IPS-18c (cell line): ENCODE measurements at regions not wholly inside any gene's neighbourhood (a gene's known extent, or its start where the extent isn't known, plus 50 kb on each side); places are given as distances from the start of the nearest gene placed in this dataset.

ENCODE experiments used
- H3K4me3 ChIP-seq: 2 replicates; pipeline ENCODE4 v1.7.0; 2013; ENCODE audit warnings: low read depth, mild to moderate bottlenecking, low read length, moderate library complexity; ENCODE audit not compliant: insufficient read depth
- H3K9me3 ChIP-seq: one replicate; pipeline ENCODE4 v1.6.1; 2013; ENCODE audit warnings: mild to moderate bottlenecking, low read length, moderate library complexity; ENCODE audit not compliant: control insufficient read depth, insufficient read depth

DNA sequence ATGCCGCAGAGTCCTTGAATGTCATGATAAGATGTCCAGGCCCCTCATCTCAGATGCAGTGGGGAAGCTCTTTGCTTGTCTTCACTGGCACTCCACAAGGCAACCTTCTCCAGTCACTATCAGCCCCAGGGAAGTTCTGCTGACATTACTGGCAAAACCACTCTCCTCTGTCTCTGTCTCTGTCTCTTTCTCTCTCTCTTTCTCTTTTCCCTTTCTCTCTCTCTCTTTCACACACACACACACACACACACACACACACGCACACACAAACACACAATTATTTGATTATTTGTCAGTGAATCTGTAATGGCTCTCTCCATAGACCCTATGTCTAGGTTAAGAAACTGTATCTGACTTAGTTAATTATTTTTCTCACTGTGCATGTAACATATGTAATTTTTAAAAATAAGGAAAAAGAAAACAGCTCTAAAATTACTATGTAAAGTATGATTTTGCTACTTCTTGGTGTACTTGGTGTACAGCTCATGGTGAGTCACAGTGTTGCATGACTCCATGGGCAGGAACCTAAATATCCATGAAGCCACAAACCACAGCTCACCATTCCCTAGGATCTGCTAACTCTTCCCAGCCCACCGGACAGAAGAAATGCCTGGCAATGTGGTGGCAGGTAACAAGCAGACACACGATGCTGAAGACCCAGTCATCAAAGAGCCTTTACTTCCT lies 594.9 kb upstream of the ID2 start:
- Histone ChIP-seq H3K9me3 (no peaks in the 10 kb centered on the region), H3K4me3 (no peak overlapping the region)

- no peak overlapping the region for H3K4me3 ChIP-seq
Observed at GRCh38 chr2:8087480-8087840, 594.4 kb upstream of the ID2 start.

DNA sequence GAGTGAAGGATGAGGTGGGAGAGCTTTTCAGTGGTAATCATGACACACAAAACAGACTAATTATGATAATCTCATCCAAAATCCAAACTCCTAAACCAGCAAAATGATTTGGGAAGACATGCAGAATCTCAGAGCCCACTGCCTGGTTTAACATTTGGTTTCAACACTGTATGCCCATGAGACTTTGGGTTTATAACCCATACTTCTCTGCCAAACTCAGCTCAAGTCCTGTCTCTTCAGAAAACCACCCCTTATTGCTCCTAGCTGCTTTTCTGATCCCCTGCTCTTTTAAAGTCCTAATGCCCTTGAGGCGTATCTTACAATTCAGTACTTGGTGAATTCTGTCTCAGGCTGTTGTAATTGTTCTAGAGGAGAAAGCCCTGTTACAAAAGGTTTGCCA lies 593.0 kb upstream of the ID2 start:
- H3K9me3 ChIP-seq, result no peaks in the 10 kb centered on the region
- H3K4me3 ChIP-seq, result no peak overlapping the region

More at GRCh38 chr2:8087480-8087840, 594.4 kb upstream of the ID2 start:
- no peaks in the 10 kb centered on the region for H3K9me3 ChIP-seq

GRCh38 chr2:8089596-8089995 lies 592.3 kb upstream of the ID2 start:
- no peaks in the 10 kb centered on the region for H3K9me3 ChIP-seq
- no peak overlapping the region for H3K4me3 ChIP-seq

DNA sequence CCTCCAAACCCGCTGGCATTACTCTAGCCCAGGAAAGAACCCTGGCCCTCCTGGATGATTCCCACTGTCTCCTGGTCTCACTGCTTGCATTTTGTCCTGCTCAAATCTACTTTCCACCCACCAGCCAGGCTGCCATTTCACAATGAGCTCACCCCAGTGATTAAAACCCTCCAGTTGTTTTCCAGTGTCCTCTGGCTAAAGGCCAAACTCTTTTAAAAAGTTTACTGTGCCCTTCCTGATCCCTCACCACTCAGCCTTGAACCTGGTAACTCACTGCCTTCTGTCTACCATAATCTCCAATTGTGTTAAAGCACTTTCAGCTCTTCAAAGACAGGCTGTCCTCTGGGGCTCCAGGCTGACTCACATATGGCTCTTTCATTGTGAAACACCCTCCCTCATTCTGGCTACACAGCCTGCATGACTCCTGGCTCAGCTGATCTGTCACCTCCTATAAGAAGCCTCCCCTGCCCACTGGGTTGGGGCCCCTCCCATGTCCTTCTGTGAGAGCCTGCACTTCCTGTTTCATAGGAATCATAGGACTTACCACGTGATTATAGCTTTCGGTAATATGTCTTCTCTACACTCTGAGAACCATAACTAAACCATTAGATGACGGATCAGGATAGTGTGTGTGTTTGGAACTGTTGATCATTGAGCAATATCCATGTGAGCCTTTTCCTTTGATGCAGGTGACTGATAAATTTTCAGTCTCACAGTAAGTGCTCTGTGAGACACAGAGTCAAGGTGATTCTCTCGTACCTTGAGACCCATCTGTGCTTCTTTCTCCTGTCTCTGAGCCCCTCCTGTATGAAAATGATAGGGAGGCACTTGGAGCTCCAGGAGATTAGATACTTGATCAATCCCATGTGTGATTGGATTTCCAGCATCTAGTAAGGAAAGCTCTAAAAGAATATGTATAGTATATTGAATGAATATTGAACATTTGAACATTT lies 590.8 kb upstream of the ID2 start:
- H3K9me3 ChIP-seq, result no peaks in the 10 kb centered on the region
- H3K4me3 ChIP-seq, result no peak overlapping the region

DNA sequence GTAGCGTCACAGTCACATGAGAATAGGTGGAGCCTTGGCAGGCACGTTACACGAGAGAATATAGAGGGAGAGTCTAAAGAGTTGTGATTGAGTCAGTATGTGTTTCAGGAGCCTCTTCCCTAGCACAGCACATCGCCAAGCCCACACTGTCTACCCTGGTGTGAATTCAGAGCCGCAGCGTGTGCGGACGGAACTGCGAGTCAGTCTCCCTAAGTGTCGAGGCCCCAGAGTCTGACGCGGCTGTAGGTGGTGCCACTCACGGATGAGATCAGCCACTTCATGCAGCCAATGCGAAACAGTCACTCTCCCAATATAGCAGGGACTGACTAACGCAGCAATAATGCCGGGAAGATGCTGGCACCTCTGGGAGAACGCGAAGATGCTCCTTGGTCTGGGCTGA lies 587.3 kb upstream of the ID2 start:
- no peaks in the 10 kb centered on the region for H3K9me3 ChIP-seq
- H3K4me3 ChIP-seq, result no peak overlapping the region

- H3K9me3 ChIP-seq, result no peaks in the 10 kb centered on the region
- no peak overlapping the region for H3K4me3 ChIP-seq
Observed at GRCh38 chr2:8095978-8096377, 585.9 kb upstream of the ID2 start.

- no peaks in the 10 kb centered on the region for H3K9me3 ChIP-seq
Observed at GRCh38 chr2:8096484-8096883, 585.4 kb upstream of the ID2 start.

GRCh38 chr2:8098476-8099266 lies 583.2 kb upstream of the ID2 start:
- H3K9me3 ChIP-seq, result no peaks in the 10 kb centered on the region
- no peak overlapping the region for H3K4me3 ChIP-seq

More at GRCh38 chr2:8096484-8096883, 585.4 kb upstream of the ID2 start:
- no peak overlapping the region for H3K4me3 ChIP-seq

DNA sequence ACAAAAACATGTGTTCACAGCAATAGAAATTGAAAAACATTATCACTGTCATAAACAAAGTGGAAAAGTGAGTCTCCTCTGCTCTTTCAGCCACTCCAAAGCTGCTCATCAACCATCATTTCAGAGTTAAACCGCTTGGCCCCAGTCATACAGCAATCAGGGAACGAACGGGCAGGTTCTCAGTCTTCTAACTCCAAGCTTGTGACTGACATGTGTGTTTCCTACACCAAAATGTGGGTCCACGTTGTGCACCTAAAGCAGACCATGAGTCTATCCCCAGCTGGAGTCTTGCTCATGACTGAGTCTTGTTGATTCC lies 582.6 kb upstream of the ID2 start:
- Histone ChIP-seq H3K4me3 (no peak overlapping the region), H3K9me3 (no peaks in the 10 kb centered on the region)

- no peaks in the 10 kb centered on the region for H3K9me3 ChIP-seq
- no peak overlapping the region for H3K4me3 ChIP-seq
Observed at GRCh38 chr2:8101614-8102277, 580.1 kb upstream of the ID2 start.

GRCh38 chr2:8102470-8102869 lies 579.4 kb upstream of the ID2 start:
- Histone ChIP-seq H3K9me3 (no peaks in the 10 kb centered on the region), H3K4me3 (no peak overlapping the region)

DNA sequence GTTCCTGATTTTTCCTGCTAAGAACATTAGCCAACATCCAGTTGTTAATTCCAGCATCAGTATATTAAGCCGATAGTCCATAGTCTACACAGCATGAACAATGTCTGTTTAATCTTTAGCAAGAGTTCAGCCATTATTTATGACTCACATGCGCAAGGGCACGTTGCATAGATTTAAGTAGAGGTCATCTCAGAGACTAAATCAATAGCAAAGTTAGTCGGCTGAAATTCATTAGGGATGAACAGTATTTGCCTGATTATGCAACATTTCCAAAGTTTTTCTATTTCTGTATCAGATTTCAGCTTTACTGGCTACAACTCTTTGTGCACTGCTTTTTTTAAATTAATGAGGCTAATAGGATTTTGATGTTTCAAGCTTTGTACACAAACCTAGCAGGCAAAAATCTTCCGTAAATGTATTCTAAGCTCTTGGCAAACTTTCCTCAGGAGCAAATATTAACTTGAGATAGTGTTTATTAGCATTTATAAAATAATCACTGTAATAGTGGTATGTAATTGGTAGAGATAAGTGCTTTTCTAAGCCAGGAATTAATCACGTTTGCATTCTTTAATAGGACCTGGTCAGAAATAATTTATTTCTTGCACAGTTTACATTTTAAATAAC lies 578.7 kb upstream of the ID2 start:
- H3K9me3 ChIP-seq, result no peaks in the 10 kb centered on the region
- H3K4me3 ChIP-seq, result no peak overlapping the region

- H3K9me3 ChIP-seq, result no peaks in the 10 kb centered on the region
- H3K4me3 ChIP-seq, result no peak overlapping the region
Observed at GRCh38 chr2:8107150-8107549, 574.7 kb upstream of the ID2 start.

DNA sequence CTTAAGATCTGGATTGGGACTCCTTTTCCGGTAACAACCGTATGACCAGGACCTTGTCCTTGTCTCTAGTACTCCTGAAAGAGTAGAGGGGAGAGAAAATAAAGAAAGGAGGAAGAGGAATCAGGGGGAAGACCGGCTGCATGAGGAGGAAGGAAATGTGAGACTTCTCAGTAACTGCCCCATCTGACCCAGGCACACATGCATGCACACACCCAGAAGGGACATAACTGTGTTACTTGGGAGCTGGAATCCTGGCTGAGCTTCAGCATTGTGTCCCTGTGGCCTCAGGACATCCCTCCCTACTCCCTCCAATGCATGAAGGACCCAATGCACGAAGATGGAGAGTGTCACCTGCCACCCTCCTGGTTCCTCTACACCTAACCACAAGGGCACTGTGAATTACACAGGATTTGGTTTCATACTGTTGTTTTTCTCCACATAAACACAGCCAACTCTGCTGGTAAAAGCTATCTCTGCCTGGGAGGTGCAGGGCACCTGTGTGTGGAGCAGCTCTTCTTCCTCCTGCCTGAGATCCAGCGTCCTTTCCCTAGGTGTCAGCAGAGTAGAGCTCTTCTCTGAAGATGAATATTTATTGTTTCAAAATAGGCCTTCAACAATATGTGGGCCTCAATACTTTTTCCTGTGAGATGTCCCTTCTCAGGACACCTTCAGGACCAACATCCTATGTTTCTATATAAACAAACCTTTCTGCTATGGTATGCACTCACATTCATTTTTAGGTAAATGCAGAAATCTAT lies 574.1 kb upstream of the ID2 start:
- no peaks in the 10 kb centered on the region for H3K9me3 ChIP-seq
- no peak overlapping the region for H3K4me3 ChIP-seq

DNA sequence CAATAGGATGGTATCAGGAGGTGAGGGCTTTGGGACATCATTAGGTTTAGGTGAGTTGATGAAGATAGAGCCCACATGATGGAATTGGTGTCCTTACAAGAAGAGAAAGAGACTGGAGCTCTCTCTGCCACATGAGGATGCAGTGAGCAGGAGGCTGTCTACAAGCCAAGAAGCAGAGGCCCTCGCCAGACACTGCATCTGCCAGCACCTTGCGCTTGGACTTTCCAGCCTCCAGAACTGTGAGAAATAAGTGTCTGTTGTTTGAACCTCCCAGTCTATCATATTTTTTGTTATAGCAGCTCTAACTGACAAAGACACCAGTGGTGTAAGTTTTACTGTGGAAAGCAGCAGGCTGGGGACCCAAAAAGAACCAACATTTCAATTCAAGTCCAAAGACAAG lies 571.1 kb upstream of the ID2 start:
- Histone ChIP-seq H3K9me3 (no peaks in the 10 kb centered on the region), H3K4me3 (no peak overlapping the region)
